Hepatocyte (in vitro differentiated cells): ENCODE measurements at regions not wholly inside any gene's neighbourhood (a gene's known extent, or its start where the extent isn't known, plus 50 kb on each side); places are given as distances from the start of the nearest gene placed in this dataset.

Experiments
- CTCF ChIP-seq: fragments of 200-600 bp; sonication (generic); IDR thresholded peaks from 2 replicates; pipeline ENCODE4 v1.5.1; 2016; ENCODE audit warnings: antibody characterized with exemption, mild to moderate bottlenecking; ENCODE audit not compliant: poor library complexity
- EZH2phosphoT487 ChIP-seq: fragments of 200-600 bp; sonication (generic); IDR thresholded peaks from one replicate; pipeline ENCODE4 v1.6.1; 2018; ENCODE audit warnings: antibody characterized with exemption, mild to moderate bottlenecking, low read depth, moderate library complexity; ENCODE audit not compliant: unreplicated experiment, severe bottlenecking

GRCh38 chr18:38350141-38350540 is 784.5 kb upstream of the CELF4 start:
- TF ChIP-seq CTCF (no peak), EZH2phosphoT487 (no peak)
